ENCODE measurements at regions not wholly inside any gene's neighbourhood (a gene's known extent, or its start where the extent isn't known, plus 50 kb on each side); places are given as distances from the start of the nearest gene placed in this dataset.

GRCh38 chr2:139574371-139574770 lies 794.2 kb upstream of the NXPH2 start:
- Histone ChIP-seq H3K27me3 (ENCODE audit: insufficient read depth, low read length, poor library complexity, severe bottlenecking) (no peaks in the 10 kb centered on the region), H3K4me1 (ENCODE audit: insufficient read depth, low read length, poor library complexity, severe bottlenecking) (no peaks in the 10 kb centered on the region), H3K4me2 (ENCODE audit: low read depth, low read length, poor library complexity, severe bottlenecking) (no peak overlapping the region), H3K9me3 (ENCODE audit: insufficient read depth, low read depth, low read length) (no peaks in the 10 kb centered on the region), H3K9me2 (replicated peaks; ENCODE audit: low read depth, low read length) (no peaks in the 10 kb centered on the region), H3K36me3 (ENCODE audit: insufficient read depth, low read length) (no peaks in the 10 kb centered on the region), H3K9ac (ENCODE audit: low read depth, low read length, poor library complexity, severe bottlenecking) (no peak overlapping the region), H3K4me3 (ENCODE audit: low read length, poor library complexity, severe bottlenecking) (no peak overlapping the region), H3F3A (ENCODE audit: low read depth) (no peaks in the 10 kb centered on the region), H2AFZ (ENCODE audit: low read length) (no peak overlapping the region), H3K79me2 (ENCODE audit: insufficient read depth, low read length) (no peaks in the 10 kb centered on the region), H4K20me1 (ENCODE audit: insufficient read depth, low read length, poor library complexity, severe bottlenecking) (no peaks in the 10 kb centered on the region)
- TF ChIP-seq EZH2phosphoT487 (IDR thresholded peaks at IDR 0.05; ENCODE audit: borderline replicate concordance), result no peak

GRCh38 chr2:139556789-139557188 lies 776.6 kb upstream of the NXPH2 start:
- Histone ChIP-seq H3K9ac (ENCODE audit: low read depth, low read length, poor library complexity, severe bottlenecking) (no peak overlapping the region), H2AFZ (ENCODE audit: low read length) (no peak overlapping the region), H3F3A (ENCODE audit: low read depth) (no peaks in the 10 kb centered on the region), H3K36me3 (ENCODE audit: insufficient read depth, low read length) (no peaks in the 10 kb centered on the region), H3K4me3 (ENCODE audit: low read length, poor library complexity, severe bottlenecking) (no peak overlapping the region), H3K27me3 (ENCODE audit: insufficient read depth, low read length, poor library complexity, severe bottlenecking) (no peaks in the 10 kb centered on the region), H3K4me1 (ENCODE audit: insufficient read depth, low read length, poor library complexity, severe bottlenecking) (no peaks in the 10 kb centered on the region), H3K9me2 (replicated peaks; ENCODE audit: low read depth, low read length) (no peaks in the 10 kb centered on the region), H3K79me2 (ENCODE audit: insufficient read depth, low read length) (no peaks in the 10 kb centered on the region), H3K4me2 (ENCODE audit: low read depth, low read length, poor library complexity, severe bottlenecking) (no peak overlapping the region), H3K9me3 (ENCODE audit: insufficient read depth, low read depth, low read length) (no peaks in the 10 kb centered on the region), H4K20me1 (ENCODE audit: insufficient read depth, low read length, poor library complexity, severe bottlenecking) (no peaks in the 10 kb centered on the region)
- TF ChIP-seq EZH2phosphoT487 (IDR thresholded peaks at IDR 0.05; ENCODE audit: borderline replicate concordance), result no peak
- TF ChIP-seq, protein P1, sequence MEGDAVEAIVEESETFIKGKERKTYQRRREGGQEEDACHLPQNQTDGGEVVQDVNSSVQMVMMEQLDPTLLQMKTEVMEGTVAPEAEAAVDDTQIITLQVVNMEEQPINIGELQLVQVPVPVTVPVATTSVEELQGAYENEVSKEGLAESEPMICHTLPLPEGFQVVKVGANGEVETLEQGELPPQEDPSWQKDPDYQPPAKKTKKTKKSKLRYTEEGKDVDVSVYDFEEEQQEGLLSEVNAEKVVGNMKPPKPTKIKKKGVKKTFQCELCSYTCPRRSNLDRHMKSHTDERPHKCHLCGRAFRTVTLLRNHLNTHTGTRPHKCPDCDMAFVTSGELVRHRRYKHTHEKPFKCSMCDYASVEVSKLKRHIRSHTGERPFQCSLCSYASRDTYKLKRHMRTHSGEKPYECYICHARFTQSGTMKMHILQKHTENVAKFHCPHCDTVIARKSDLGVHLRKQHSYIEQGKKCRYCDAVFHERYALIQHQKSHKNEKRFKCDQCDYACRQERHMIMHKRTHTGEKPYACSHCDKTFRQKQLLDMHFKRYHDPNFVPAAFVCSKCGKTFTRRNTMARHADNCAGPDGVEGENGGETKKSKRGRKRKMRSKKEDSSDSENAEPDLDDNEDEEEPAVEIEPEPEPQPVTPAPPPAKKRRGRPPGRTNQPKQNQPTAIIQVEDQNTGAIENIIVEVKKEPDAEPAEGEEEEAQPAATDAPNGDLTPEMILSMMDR (conservative IDR thresholded peaks at IDR 0.05; ENCODE audit: low read length), result no peak

GRCh38 chr2:139550873-139551272 lies 770.7 kb upstream of the NXPH2 start:
- no peaks in the 10 kb centered on the region for H3K9me2 ChIP-seq (replicated peaks; ENCODE audit: low read depth, low read length)
- no peaks in the 10 kb centered on the region for H3F3A ChIP-seq (ENCODE audit: low read depth)
- no peaks in the 10 kb centered on the region for H4K20me1 ChIP-seq (ENCODE audit: insufficient read depth, low read length, poor library complexity, severe bottlenecking)
- H3K4me1 ChIP-seq (ENCODE audit: insufficient read depth, low read length, poor library complexity, severe bottlenecking), result no peaks in the 10 kb centered on the region
- no peak overlapping the region for H2AFZ ChIP-seq (ENCODE audit: low read length)
- no peaks in the 10 kb centered on the region for H3K79me2 ChIP-seq (ENCODE audit: insufficient read depth, low read length)
- H3K36me3 ChIP-seq (ENCODE audit: insufficient read depth, low read length), result no peaks in the 10 kb centered on the region
- no peaks in the 10 kb centered on the region for H3K27me3 ChIP-seq (ENCODE audit: insufficient read depth, low read length, poor library complexity, severe bottlenecking)
- TF ChIP-seq EZH2phosphoT487 (IDR thresholded peaks at IDR 0.05; ENCODE audit: borderline replicate concordance), result no peak
- TF ChIP-seq, protein P1 (conservative IDR thresholded peaks at IDR 0.05; ENCODE audit: low read length), result no peak
- no peak overlapping the region for H3K9ac ChIP-seq (ENCODE audit: low read depth, low read length, poor library complexity, severe bottlenecking)
- H3K9me3 ChIP-seq (ENCODE audit: insufficient read depth, low read depth, low read length), result no peaks in the 10 kb centered on the region
- H3K4me2 ChIP-seq (ENCODE audit: low read depth, low read length, poor library complexity, severe bottlenecking), result no peak overlapping the region
- no peak overlapping the region for H3K4me3 ChIP-seq (ENCODE audit: low read length, poor library complexity, severe bottlenecking)

DNA sequence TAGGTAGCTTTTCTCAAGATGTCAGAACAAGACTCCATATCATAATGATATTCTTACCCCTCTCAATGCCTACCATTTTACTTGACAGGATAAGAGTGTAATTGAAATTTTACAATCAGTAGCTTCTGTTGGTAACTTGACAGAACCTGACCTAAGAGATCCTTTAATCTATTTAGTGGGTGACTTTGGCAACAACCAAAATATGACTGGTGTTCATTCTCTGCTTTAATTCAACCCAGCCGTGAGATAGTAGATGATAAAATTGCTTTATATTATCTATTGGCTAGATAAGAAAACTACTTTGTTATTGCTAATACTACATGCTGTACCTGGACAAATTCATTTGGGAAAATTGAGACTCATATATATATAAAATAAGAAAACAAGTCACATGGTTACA lies 770.2 kb upstream of the NXPH2 start:
- no peaks in the 10 kb centered on the region for H3K27me3 ChIP-seq (ENCODE audit: insufficient read depth, low read length, poor library complexity, severe bottlenecking)
- H3F3A ChIP-seq (ENCODE audit: low read depth), result no peaks in the 10 kb centered on the region
- H3K4me3 ChIP-seq (ENCODE audit: low read length, poor library complexity, severe bottlenecking), result no peak overlapping the region
- H3K79me2 ChIP-seq (ENCODE audit: insufficient read depth, low read length), result no peaks in the 10 kb centered on the region
- TF ChIP-seq, protein P1 (conservative IDR thresholded peaks at IDR 0.05; ENCODE audit: low read length), result no peak
- TF ChIP-seq EZH2phosphoT487 (IDR thresholded peaks at IDR 0.05; ENCODE audit: borderline replicate concordance), result no peak
- H3K9me2 ChIP-seq (replicated peaks; ENCODE audit: low read depth, low read length), result no peaks in the 10 kb centered on the region
- H3K36me3 ChIP-seq (ENCODE audit: insufficient read depth, low read length), result no peaks in the 10 kb centered on the region
- no peak overlapping the region for H2AFZ ChIP-seq (ENCODE audit: low read length)
- no peaks in the 10 kb centered on the region for H4K20me1 ChIP-seq (ENCODE audit: insufficient read depth, low read length, poor library complexity, severe bottlenecking)
- H3K9me3 ChIP-seq (ENCODE audit: insufficient read depth, low read depth, low read length), result no peaks in the 10 kb centered on the region
- no peak overlapping the region for H3K4me2 ChIP-seq (ENCODE audit: low read depth, low read length, poor library complexity, severe bottlenecking)
- H3K4me1 ChIP-seq (ENCODE audit: insufficient read depth, low read length, poor library complexity, severe bottlenecking), result no peaks in the 10 kb centered on the region
- no peak overlapping the region for H3K9ac ChIP-seq (ENCODE audit: low read depth, low read length, poor library complexity, severe bottlenecking)
